Neural crest cell (in vitro differentiated cells): ENCODE measurements at regions not wholly inside any gene's neighbourhood (a gene's known extent, or its start where the extent isn't known, plus 50 kb on each side); places are given as distances from the start of the nearest gene placed in this dataset.

ENCODE experiments used
- DNase-seq: peaks from one replicate; pipeline ENCODE4 v3.0.0; 2021; ENCODE audit warnings: low read depth, mixed read lengths, low spot score
- H3K27ac Mint-ChIP-seq: one replicate; pipeline ENCODE4 v1.8.0; 2021; ENCODE audit warnings: mild to moderate bottlenecking, mixed read lengths; ENCODE audit not compliant: unreplicated experiment
- H3K27me3 Mint-ChIP-seq: 2 replicates; pipeline ENCODE4 v1.8.0; 2021; ENCODE audit warnings: low read depth, mild to moderate bottlenecking, mixed read lengths
- H3K36me3 Mint-ChIP-seq: 2 replicates; pipeline ENCODE4 v1.8.0; 2021; ENCODE audit warnings: low read depth, mild to moderate bottlenecking, mixed read lengths
- H3K4me1 Mint-ChIP-seq: 2 replicates; pipeline ENCODE4 v1.8.0; 2021; ENCODE audit warnings: mixed read lengths
- H3K4me3 Mint-ChIP-seq: one replicate; pipeline ENCODE4 v1.8.0; 2021; ENCODE audit warnings: mild to moderate bottlenecking, mixed read lengths
- H3K9me3 Mint-ChIP-seq: 2 replicates; pipeline ENCODE4 v1.8.0; 2021; ENCODE audit warnings: mixed read lengths
- TF ChIP-seq, protein P1 (sequence below): fragments of 200-600 bp; sonication (generic); conservative IDR thresholded peaks from 2 replicates; pipeline ENCODE4 v1.5.0; 2021; ENCODE audit warnings: antibody characterized with exemption, mild to moderate bottlenecking

DNA sequence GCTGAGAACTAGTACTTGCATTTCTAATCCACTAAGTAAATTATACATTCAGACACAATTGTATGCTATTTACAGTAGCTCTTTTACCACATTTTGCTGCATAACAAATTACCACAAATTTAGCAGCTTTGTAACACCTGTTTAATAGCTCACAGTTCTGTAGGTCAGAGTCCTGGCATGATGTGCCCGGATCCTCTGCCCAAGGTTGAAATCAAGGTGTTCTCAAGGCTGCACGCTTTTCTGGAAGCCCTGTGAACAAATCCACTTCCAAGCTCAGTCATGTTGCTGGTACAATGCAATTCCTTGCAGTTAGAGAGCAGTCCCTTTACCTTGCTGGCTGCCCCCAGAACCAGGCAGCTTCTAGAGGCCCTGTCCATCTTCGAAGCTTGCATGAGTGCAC, 716.0 kb downstream of the HACE1 start:
- Mint-ChIP-seq H3K27ac (no peak overlapping the region), H3K27me3 (no peaks in the 10 kb centered on the region), H3K36me3 (no peaks in the 10 kb centered on the region), H3K4me1 (no peaks in the 10 kb centered on the region), H3K9me3 (peaks cover 9% of the 10 kb centered on the region), H3K4me3 (no peak overlapping the region)
- TF ChIP-seq, protein P1, sequence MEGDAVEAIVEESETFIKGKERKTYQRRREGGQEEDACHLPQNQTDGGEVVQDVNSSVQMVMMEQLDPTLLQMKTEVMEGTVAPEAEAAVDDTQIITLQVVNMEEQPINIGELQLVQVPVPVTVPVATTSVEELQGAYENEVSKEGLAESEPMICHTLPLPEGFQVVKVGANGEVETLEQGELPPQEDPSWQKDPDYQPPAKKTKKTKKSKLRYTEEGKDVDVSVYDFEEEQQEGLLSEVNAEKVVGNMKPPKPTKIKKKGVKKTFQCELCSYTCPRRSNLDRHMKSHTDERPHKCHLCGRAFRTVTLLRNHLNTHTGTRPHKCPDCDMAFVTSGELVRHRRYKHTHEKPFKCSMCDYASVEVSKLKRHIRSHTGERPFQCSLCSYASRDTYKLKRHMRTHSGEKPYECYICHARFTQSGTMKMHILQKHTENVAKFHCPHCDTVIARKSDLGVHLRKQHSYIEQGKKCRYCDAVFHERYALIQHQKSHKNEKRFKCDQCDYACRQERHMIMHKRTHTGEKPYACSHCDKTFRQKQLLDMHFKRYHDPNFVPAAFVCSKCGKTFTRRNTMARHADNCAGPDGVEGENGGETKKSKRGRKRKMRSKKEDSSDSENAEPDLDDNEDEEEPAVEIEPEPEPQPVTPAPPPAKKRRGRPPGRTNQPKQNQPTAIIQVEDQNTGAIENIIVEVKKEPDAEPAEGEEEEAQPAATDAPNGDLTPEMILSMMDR, result no peak
- no peak for DNase-seq

DNA sequence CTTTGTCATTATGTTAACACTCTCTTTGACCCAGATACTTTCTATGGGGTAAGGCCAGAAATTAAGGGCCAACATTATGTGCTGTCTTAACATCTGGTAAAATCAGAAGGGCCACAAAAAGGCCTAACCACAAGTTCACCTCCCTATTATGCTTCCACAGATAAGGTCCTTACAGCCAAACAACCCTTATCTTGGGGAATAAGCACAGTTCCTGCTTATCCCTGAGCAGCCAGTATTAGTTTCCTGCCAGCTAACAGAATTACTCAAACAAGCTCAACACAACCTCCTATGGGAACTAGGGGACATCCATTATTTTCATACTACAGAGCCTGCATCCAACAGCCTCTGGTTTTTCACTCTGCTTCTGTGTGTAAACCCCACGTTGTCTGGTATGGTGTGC, 724.8 kb downstream of the HACE1 start:
- Mint-ChIP-seq H3K27me3 (no peaks in the 10 kb centered on the region), H3K4me3 (no peak overlapping the region), H3K4me1 (no peaks in the 10 kb centered on the region), H3K36me3 (no peaks in the 10 kb centered on the region), H3K9me3 (peaks cover 9% of the 10 kb centered on the region), H3K27ac (no peak overlapping the region)
- TF ChIP-seq, protein P1, result no peak
- no peak for DNase-seq

DNA sequence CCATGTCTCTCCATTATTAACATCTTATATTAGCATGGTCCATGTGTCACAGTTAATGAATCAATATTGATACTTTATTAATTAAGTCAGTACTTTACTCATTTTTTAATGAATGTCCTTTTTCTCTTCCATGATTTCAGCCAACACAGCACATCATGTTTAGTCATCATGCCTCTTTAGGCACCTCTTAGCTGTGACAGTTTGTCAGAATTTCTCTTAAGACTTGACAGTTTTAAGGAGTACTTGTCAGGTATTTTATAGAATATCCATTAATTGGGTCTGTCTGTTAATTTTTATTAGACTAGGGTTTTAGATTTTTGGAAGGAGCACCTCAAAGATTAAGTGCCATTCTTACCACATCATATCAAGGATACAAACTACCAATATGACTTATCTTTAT, 729.4 kb downstream of the HACE1 start:
- no peak for DNase-seq
- TF ChIP-seq, protein P1, result no peak
- Mint-ChIP-seq H3K4me3 (no peak overlapping the region), H3K36me3 (no peaks in the 10 kb centered on the region), H3K27me3 (no peaks in the 10 kb centered on the region), H3K27ac (no peak overlapping the region), H3K4me1 (no peaks in the 10 kb centered on the region), H3K9me3 (peaks cover 4% of the 10 kb centered on the region)

DNA sequence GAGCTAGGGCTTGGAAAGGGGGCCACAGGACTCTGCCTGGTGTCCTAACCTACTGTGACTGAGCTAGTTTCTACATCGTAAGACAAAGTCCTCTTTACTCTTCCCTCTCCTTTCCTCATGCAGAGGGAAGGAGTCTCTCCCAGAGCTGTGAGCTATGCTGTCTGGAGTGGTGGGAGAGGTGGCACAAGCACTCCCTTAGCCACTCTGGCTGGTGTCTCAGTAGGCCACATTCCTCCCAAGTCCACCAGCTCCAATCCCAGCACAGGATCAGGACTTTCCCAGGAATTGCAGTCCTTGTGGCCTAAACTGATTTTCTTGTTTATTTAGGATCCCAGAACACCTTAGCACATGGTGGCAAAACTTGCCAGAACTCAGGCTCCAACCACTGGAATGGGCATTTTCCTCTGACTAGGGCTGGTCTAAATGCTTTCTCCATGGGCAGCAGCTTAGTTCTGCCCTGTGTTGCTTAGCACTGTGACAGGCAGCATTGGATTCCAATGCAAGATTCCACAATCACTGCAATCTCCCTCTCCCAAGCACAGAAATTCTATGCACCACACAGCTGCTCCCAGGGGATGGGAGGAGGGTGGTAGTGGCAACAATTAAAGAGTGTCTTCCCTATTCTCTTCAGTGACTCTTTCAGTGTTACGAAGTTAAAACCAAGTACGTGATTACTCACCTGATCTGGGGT, 733.3 kb downstream of the HACE1 start:
- Mint-ChIP-seq H3K36me3 (no peaks in the 10 kb centered on the region), H3K4me1 (no peaks in the 10 kb centered on the region), H3K27ac (no peak overlapping the region), H3K27me3 (no peaks in the 10 kb centered on the region), H3K9me3 (peaks cover 3% of the 10 kb centered on the region), H3K4me3 (no peak overlapping the region)
- TF ChIP-seq, protein P1, result no peak
- DNase-seq, result no peak

DNA sequence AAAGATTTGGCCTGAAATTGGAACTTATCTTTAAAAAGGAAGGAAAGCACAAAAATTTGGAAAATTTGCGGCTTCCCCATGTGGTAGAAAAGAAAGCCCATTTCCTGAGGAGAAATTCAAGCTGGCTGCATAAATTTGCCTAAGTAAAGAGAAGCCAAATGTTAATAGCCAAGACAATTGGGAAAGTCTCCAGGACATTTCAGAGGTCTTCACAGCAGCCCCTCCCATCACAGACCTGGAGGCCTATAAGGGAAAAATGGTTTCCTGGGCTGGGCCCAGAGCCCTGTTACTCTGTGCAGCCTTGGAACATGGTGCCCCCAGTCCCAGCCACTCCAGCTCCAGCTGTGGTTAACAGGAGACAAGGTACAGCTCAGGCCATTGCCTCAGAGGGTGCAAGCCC, 736.5 kb downstream of the HACE1 start:
- Mint-ChIP-seq H3K27me3 (no peaks in the 10 kb centered on the region), H3K9me3 (peaks cover 6% of the 10 kb centered on the region), H3K36me3 (no peaks in the 10 kb centered on the region), H3K4me3 (no peak overlapping the region), H3K4me1 (no peaks in the 10 kb centered on the region), H3K27ac (no peak overlapping the region)
- TF ChIP-seq, protein P1, result no peak
- no peak for DNase-seq
